HG03521 (cell line): ENCODE measurements at regions not wholly inside any gene's neighbourhood (a gene's known extent, or its start where the extent isn't known, plus 50 kb on each side); places are given as distances from the start of the nearest gene placed in this dataset.
"Not testable (repeated sequence)": the region's sequence is repeated elsewhere in the genome, so short reads cannot be mapped to it uniquely, and the experiment has no call there.

ENCODE experiments used
- ATAC-seq: cut with Tn5 transposase; IDR thresholded peaks from one replicate; pipeline ENCODE4 v1.9.1; 2021; ENCODE audit warnings: mild to moderate bottlenecking, moderate library complexity; ENCODE audit not compliant: unreplicated experiment

DNA sequence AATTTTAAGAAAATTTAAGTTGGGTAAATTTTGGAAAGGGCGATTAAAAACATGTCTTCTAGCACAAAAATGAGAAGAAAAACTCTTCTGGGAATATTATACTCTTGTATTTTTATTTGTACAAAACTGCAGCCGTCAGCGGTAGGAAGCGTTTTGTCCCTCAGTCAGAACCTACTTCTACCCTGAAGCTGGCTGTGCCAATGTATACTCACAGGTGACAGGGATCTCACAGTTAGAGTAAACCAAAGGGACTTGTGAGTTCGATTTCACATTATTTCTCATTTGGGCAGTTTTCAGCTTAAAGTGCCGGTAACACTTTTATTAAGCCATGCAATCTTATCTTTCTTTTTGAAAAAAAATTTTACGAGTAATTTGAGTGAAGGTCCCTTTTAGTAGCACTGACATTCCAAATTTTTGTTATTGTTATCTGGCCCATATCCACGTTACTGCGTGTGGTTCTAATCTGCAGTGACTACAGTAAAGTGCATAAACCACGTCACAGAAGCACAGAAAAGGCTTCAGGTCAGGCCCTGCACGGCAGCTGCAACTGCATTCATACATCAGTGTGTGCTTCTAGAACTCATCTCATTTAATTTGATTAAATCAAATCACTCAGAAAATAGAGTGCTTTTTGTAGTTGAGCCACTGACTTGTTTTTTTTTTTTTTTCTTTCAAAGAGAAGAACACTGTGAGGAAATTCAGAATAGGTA lies 387.3 kb downstream of the LIG4 start:
- no peak for ATAC-seq

GRCh38 chr13:107824635-107825034 lies 390.7 kb downstream of the LIG4 start:
- ATAC-seq, result no peak

- ATAC-seq, result no peak
Measured at GRCh38 chr13:107822006-107822405, 393.3 kb downstream of the LIG4 start.

DNA sequence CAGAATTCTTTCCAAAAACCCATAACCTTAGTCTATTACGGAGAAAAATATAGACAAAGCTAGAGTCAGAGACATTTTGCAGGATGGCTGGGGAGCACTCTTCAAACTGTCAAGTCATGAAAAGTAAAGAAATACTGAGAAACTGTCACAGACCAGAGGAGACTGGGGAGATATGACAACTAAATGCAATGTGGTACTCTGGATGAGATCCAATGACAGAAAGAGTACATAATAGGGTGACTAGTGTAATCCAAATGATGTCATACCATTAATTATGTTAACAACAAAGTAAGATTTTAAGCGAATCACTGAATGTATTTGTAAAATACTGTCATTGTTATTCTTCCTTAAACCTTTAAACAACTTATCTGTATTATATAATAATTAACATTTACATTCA lies 393.8 kb downstream of the LIG4 start:
- no peak for ATAC-seq

- no peak for ATAC-seq
Measured at GRCh38 chr13:107819071-107819470, 396.3 kb downstream of the LIG4 start.

GRCh38 chr13:107817647-107818287 lies 397.6 kb downstream of the LIG4 start:
- ATAC-seq, result no peak

GRCh38 chr13:107812014-107812412 lies 403.3 kb downstream of the LIG4 start:
- no peak for ATAC-seq

GRCh38 chr13:107811233-107812013 lies 403.9 kb downstream of the LIG4 start:
- ATAC-seq, result no peak

GRCh38 chr13:107809125-107809524 lies 406.2 kb downstream of the LIG4 start:
- no peak for ATAC-seq

GRCh38 chr13:107808389-107808788 lies 406.9 kb downstream of the LIG4 start:
- no peak for ATAC-seq

- ATAC-seq, result no peak
Measured at GRCh38 chr13:107807306-107808073, 407.8 kb downstream of the LIG4 start.

DNA sequence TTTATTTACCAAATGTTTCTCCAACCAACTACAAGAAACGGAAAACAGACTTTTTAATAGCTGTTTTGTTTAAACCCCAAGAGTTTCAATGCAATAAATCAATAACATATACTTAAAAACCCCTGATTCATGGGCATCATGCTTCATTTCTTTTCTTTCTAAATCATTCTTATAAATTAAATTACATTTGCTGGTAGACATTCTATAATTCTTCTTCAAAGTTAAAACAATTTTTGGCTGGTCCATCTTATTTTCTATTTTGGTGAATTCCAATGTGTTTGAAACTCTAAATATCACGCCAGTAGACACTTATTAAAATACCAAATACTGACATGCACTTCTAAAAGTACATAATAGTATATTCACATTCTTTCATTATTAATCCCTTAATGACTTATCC lies 408.6 kb downstream of the LIG4 start:
- no peak for ATAC-seq

DNA sequence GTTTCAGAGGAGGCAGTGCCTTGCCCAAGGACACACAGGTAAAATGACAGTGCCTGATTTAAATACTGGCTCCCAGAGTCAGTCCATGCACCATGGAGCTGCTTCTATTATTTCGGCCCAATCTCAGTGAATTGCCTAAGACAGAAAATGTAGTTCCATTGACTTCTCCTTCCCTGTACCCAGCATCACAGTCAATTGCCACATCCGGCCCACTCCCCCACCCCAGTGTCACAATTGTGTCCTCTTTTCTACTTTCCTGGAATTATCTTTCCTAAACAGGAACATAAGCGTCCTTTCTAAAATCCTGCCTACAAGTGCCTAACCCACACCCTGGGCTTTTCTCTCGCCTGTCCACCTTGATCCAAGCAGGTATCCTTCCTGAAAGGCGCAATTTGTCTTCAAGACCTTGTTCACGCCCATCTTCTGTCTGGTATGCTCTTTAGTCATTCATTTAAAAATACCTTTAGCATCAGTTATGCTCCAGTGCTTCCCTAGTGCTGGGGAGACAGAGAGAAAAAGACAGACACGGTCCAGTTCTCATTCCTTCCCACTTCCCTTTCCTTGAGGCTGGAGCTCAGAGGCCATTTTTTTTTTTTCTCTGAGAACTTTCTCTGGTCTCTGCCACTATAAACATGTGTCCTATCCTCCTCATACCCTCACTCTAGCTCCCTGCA lies 411.4 kb downstream of the LIG4 start:
- no peak for ATAC-seq

DNA sequence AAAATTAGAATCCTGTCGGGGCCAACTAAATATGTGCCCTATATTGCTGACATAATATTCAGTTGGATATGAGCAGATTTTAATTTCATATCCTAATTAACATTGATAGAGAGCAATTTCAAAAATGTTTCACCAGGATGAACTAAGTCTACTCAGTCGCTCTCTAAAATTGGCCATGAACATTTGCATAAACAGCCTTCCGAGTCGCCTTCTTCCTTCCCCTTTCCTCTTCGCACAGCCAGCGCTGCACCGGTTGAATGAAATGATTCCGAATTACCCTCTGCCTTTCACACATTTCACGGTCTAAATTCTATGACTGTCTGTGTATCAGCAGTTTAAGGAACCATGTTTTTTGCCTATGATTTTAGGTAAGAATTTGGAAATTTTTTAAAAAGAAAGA lies 413.7 kb downstream of the LIG4 start:
- no peak for ATAC-seq

GRCh38 chr13:107799001-107799400 lies 416.3 kb downstream of the LIG4 start:
- ATAC-seq, result no peak

GRCh38 chr13:107790397-107790796 lies 424.9 kb downstream of the LIG4 start:
- no peak for ATAC-seq

DNA sequence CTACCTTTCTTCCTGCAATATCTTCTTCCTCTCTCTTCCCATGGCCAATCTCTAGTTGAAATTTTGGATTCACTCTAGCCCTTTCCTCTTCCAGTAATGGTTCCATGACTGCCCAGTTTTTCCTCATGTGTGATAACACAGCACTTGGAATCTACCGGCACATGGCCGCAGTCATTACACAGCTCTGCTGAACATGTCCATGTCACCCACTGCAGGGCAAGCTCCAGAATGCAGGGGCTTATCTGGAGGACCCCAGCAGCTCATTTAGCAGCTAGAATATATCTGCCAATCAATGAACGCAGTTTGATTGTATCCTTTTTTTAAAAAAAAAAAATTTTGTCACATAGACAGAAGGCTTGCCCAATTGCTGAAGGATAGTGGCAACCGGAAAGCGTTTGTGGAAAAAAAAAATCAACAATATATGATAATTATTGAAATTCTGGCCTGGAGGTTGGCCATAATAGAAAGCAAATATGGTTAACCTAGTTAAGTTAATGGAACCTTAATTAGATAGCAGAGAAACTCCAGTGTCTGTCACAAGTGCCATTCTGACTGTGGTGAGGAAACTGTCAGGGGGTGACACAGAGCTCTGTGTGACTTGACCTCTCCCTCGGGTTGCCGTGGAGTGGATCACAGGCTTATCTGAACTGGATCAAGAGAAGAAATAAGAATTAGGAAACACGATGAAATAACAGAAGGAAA lies 426.7 kb downstream of the LIG4 start:
- ATAC-seq, result no peak

- ATAC-seq, result not testable (repeated sequence)
Measured at GRCh38 chr13:107782646-107783045, 432.7 kb downstream of the LIG4 start.

GRCh38 chr13:107778094-107778493 lies 437.2 kb downstream of the LIG4 start:
- no peak for ATAC-seq

- ATAC-seq, result no peak
Measured at GRCh38 chr13:107770541-107770940, 444.8 kb downstream of the LIG4 start.
